Ishikawa (cell line): ENCODE measurements at regions not wholly inside any gene's neighbourhood (a gene's known extent, or its start where the extent isn't known, plus 50 kb on each side); places are given as distances from the start of the nearest gene placed in this dataset.

ENCODE experiments used
- CEBPB ChIP-seq: IDR thresholded peaks from 2 replicates; pipeline ENCODE4 v1.6.1; 2012
- CREB1 ChIP-seq: IDR thresholded peaks from 2 replicates; pipeline ENCODE4 v1.6.1; 2012; ENCODE audit warnings: low read depth
- EGR1 ChIP-seq: IDR thresholded peaks from 2 replicates; pipeline ENCODE4 v1.6.1; 2012
- EP300 ChIP-seq: IDR thresholded peaks from 2 replicates; pipeline ENCODE4 v1.6.1; 2012; ENCODE audit warnings: borderline replicate concordance
- FOXM1 ChIP-seq: IDR thresholded peaks from 2 replicates; pipeline ENCODE4 v1.6.1; 2012; ENCODE audit warnings: low read depth, borderline replicate concordance
- NFIC ChIP-seq: IDR thresholded peaks from 2 replicates; pipeline ENCODE4 v1.6.1; 2012
- RAD21 ChIP-seq: IDR thresholded peaks from 2 replicates; pipeline ENCODE4 v1.6.1; 2012; ENCODE audit warnings: low read depth
- TAF1 ChIP-seq: IDR thresholded peaks from 2 replicates; pipeline ENCODE4 v1.6.1; 2012; ENCODE audit warnings: low read depth, mild to moderate bottlenecking
- TCF12 ChIP-seq: IDR thresholded peaks from 2 replicates; pipeline ENCODE4 v1.6.1; 2012; ENCODE audit warnings: low read depth
- TEAD4 ChIP-seq: IDR thresholded peaks from 2 replicates; pipeline ENCODE4 v1.6.1; 2012
- YY1 ChIP-seq: IDR thresholded peaks from 2 replicates; pipeline ENCODE4 v1.6.1; 2012; ENCODE audit warnings: low read depth
- ZBTB7A ChIP-seq: IDR thresholded peaks from 2 replicates; pipeline ENCODE4 v1.6.1; 2012; ENCODE audit warnings: low read depth
- TF ChIP-seq, protein P1 (sequence below): IDR thresholded peaks from 2 replicates; pipeline ENCODE4 v1.6.1; 2012
- TF ChIP-seq, protein P2 (sequence below): IDR thresholded peaks from 2 replicates; pipeline ENCODE4 v1.6.1; 2012; ENCODE audit warnings: low read depth, mild to moderate bottlenecking
- TF ChIP-seq, protein P3 (sequence below): IDR thresholded peaks from 2 replicates; pipeline ENCODE4 v1.6.1; 2012

DNA sequence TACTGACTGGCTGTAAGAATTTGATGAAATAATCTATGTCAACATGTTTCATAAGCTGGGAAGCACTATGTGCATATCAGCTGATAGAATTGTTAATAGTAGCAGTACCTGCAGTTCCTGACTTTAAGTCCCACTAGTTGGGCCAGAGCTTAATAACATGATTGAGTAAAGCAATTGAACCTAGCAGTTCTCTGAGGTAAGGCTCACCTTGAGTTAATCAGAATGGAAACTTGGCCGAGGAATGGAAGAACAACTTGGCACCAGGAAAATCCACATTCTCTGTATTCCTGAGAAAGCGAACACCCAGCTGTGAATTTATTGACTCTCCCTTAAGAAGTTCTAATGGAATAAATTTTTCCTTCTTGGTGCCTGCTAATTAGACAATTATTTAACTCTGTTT, 262.6 kb downstream of the IGSF11 start:
- TF ChIP-seq TCF12 (no peak), ZBTB7A (no peak), RAD21 (no peak), CEBPB (no peak), YY1 (no peak), FOXM1 (no peak), EGR1 (no peak)
- TF ChIP-seq, protein P1, sequence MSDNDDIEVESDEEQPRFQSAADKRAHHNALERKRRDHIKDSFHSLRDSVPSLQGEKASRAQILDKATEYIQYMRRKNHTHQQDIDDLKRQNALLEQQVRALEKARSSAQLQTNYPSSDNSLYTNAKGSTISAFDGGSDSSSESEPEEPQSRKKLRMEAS, result no peak
- TF ChIP-seq, protein P2, sequence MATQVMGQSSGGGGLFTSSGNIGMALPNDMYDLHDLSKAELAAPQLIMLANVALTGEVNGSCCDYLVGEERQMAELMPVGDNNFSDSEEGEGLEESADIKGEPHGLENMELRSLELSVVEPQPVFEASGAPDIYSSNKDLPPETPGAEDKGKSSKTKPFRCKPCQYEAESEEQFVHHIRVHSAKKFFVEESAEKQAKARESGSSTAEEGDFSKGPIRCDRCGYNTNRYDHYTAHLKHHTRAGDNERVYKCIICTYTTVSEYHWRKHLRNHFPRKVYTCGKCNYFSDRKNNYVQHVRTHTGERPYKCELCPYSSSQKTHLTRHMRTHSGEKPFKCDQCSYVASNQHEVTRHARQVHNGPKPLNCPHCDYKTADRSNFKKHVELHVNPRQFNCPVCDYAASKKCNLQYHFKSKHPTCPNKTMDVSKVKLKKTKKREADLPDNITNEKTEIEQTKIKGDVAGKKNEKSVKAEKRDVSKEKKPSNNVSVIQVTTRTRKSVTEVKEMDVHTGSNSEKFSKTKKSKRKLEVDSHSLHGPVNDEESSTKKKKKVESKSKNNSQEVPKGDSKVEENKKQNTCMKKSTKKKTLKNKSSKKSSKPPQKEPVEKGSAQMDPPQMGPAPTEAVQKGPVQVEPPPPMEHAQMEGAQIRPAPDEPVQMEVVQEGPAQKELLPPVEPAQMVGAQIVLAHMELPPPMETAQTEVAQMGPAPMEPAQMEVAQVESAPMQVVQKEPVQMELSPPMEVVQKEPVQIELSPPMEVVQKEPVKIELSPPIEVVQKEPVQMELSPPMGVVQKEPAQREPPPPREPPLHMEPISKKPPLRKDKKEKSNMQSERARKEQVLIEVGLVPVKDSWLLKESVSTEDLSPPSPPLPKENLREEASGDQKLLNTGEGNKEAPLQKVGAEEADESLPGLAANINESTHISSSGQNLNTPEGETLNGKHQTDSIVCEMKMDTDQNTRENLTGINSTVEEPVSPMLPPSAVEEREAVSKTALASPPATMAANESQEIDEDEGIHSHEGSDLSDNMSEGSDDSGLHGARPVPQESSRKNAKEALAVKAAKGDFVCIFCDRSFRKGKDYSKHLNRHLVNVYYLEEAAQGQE, result no peak

DNA sequence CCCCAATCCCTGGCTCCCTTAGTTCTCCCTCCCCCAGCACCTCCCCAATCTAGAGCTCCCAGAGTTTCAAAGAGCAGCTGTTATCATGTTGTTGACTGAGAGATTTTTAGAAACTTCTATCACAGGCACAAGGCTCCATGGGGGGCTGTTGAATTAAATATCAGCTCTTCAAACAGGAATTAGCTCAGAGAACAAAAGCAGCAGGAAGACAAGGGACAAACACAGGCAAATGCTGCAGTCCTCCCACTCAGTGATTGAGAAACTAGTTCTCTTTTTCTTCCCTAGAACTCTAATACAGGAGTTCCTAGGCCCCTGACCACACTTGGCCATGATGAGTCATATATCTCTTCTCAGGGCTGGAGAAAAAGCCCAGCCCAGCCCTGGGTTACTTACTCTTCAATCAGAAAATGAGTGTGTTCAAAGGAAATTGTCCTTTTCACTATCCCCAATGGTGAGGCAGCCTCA, 262.1 kb downstream of the IGSF11 start:
- TF ChIP-seq CREB1, result no peak
- TF ChIP-seq, protein P2, result no peak
- TF ChIP-seq EGR1, result no peak
- no peak for TF ChIP-seq ZBTB7A
- TF ChIP-seq RAD21, result no peak
- TF ChIP-seq NFIC, result no peak
- no peak for TF ChIP-seq EP300
- TF ChIP-seq TEAD4, result no peak
- no peak for TF ChIP-seq FOXM1
- TF ChIP-seq CEBPB, result no peak
- TF ChIP-seq TCF12, result no peak
- TF ChIP-seq, protein P3, sequence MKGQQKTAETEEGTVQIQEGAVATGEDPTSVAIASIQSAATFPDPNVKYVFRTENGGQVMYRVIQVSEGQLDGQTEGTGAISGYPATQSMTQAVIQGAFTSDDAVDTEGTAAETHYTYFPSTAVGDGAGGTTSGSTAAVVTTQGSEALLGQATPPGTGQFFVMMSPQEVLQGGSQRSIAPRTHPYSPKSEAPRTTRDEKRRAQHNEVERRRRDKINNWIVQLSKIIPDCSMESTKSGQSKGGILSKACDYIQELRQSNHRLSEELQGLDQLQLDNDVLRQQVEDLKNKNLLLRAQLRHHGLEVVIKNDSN, result no peak
- TF ChIP-seq, protein P1, result no peak
- TF ChIP-seq YY1, result no peak
- no peak for TF ChIP-seq TAF1

DNA sequence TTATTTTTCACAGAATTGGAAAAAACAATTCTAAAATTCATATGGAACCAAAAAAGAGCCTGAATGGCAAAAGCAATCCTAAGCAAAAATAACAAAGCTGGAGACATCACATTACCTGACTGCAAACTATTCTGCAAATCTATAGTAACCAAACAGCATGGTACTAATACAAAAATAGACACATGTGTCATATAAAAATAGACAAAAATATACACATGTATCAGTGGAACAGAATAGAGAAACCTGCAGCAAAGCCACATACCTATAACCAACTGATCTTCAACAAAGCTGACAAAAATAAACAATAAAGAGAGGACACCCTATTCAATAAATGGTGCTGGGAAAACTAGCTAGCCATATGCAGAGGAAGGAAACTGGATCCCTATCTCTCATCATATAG, 259.6 kb downstream of the IGSF11 start:
- TF ChIP-seq TCF12 (no peak), CREB1 (no peak), EP300 (no peak), CEBPB (no peak)
- TF ChIP-seq, protein P2, result no peak

DNA sequence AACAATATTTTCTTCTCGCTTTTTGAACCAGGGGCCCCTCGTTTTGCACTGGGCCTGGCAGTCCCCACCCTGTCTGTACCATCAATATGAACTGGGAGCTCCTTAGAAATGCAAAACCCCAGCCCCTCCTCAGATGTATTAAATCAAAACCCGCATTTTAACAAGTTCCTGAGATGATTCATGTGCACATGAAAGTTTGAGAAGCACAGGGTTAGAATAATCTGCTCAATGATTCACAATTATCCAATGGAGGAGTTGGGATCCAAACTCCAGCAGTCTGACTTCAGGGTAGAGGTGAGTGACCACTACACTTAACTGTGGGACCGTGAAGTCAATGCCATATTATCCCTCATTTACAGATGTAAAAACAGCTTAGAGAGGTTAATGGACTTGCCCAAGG, 256.4 kb downstream of the IGSF11 start:
- TF ChIP-seq TAF1 (no peak), CEBPB (no peak), ZBTB7A (no peak), EGR1 (no peak), TCF12 (no peak), RAD21 (no peak), CREB1 (no peak), EP300 (no peak), NFIC (no peak), YY1 (no peak), FOXM1 (no peak), TEAD4 (no peak)
- TF ChIP-seq, protein P1, result no peak
- TF ChIP-seq, protein P2, result no peak
- TF ChIP-seq, protein P3, result no peak
